Gastroesophageal sphincter (tissue), 3 donors: ENCODE measurements at regions not wholly inside any gene's neighbourhood (a gene's known extent, or its start where the extent isn't known, plus 50 kb on each side); places are given as distances from the start of the nearest gene placed in this dataset.

Source experiments
- CTCF ChIP-seq, 4 experiments: fragments of 200-600 bp in 2 of 4; fragments of 450-650 bp in 2 of 4; sonication (generic) in 1 of 4; IDR thresholded peaks; one replicate each; pipeline ENCODE4 v1.5.1; 2017 to 2019; ENCODE audit warnings: antibody characterized with exemption in 4 of 4, mild to moderate bottlenecking in 2 of 4, moderate library complexity in 2 of 4
- EP300 ChIP-seq: sonication (generic); formaldehyde crosslinking; IDR thresholded peaks from one replicate; pipeline ENCODE4 v1.6.1; 2017; ENCODE audit warnings: antibody characterized with exemption, mild to moderate bottlenecking
- POLR2AphosphoS5 ChIP-seq: sonication (generic); formaldehyde crosslinking; IDR thresholded peaks from one replicate; pipeline ENCODE4 v1.6.1; 2017; ENCODE audit warnings: antibody characterized with exemption

- TF ChIP-seq CTCF (IDR thresholded peaks at IDR 0.05) (no peak), POLR2AphosphoS5 (no peak), EP300 (no peak)
These were observed 315.4 kb downstream of the CDK5RAP2 start for GRCh38 chr9:120264528-120264927.
